Immature natural killer cell (primary cell): ENCODE measurements at regions not wholly inside any gene's neighbourhood (a gene's known extent, or its start where the extent isn't known, plus 50 kb on each side); places are given as distances from the start of the nearest gene placed in this dataset.

Experiments used
- DNase-seq, 3 donors: peaks; one replicate each; pipeline ENCODE4 v3.0.0; 2022; ENCODE audit warnings: mixed read lengths in 1 of 3
- H3K27ac Mint-ChIP-seq, 6 donors: one replicate each; pipeline ENCODE4 v1.8.0; 2020; ENCODE audit warnings: mixed read lengths in 6 of 6, mild to moderate bottlenecking in 5 of 6, inconsistent platforms in 4 of 6, moderate library complexity in 3 of 6
- H3K27me3 Mint-ChIP-seq, 3 donors: one replicate each; pipeline ENCODE4 v1.8.0; 2020 to 2021; ENCODE audit warnings: low read depth in 3 of 3, mild to moderate bottlenecking in 3 of 3, mixed read lengths in 3 of 3, moderate library complexity in 3 of 3, inconsistent platforms in 1 of 3
- H3K36me3 Mint-ChIP-seq, 3 donors: one replicate each; pipeline ENCODE4 v1.8.0; 2020; ENCODE audit warnings: mixed read lengths in 3 of 3, inconsistent platforms in 2 of 3, mild to moderate bottlenecking in 2 of 3
- H3K4me1 Mint-ChIP-seq, 2 donors: one replicate each; pipeline ENCODE4 v1.8.0; 2020; ENCODE audit warnings: inconsistent platforms in 2 of 2, mild to moderate bottlenecking in 2 of 2, mixed read lengths in 2 of 2, moderate library complexity in 1 of 2
- H3K4me3 Mint-ChIP-seq, 5 donors: one replicate each; pipeline ENCODE4 v1.8.0; 2020; ENCODE audit warnings: mild to moderate bottlenecking in 5 of 5, mixed read lengths in 5 of 5, inconsistent platforms in 3 of 5, moderate library complexity in 3 of 5
- H3K9me3 Mint-ChIP-seq, 6 donors: one replicate each; pipeline ENCODE4 v1.8.0; 2020; ENCODE audit warnings: mild to moderate bottlenecking in 6 of 6, mixed read lengths in 6 of 6, inconsistent platforms in 4 of 6, moderate library complexity in 3 of 6

DNA sequence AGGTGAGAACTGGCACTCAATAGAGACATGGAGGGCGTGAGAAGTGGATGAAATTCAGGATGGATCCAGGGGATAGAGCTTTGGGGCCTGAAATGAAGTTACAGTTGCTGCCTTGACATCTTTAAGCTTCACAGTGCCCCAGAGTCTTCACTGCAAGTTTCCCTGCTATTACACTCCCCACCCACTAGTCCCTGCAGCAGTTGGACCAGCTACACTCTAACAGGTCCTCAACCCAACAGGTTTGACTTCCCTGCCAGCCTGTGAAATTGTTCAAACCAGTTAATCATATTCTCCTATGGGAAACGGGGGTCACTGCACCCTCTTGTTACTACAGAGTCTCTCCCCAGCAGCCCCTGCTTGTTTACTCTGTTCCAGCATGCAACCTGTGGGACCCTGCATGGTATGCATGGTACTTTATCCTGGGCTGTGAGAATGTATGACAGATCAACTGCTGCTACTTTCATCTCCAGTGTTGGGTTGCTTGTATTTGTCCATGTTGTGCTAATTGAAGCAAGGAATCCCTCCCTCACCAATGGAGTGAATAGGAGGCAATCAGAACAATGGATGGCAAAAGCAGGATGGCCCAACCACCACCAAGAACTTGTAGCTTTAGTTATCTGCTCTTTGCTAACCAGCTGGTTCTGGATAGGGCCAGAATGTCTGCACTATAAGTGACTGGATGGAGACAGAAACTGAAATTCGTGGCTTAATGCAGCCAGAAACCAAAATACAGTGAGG is 314.2 kb downstream of the OLFM4 start:
- peaks cover 4 to 10% (median 7%) of the 10 kb centered on the region in 6 donors for H3K9me3 Mint-ChIP-seq
- H3K36me3 Mint-ChIP-seq = no peaks in the 10 kb centered on the region
- no peak for DNase-seq
- H3K4me1 Mint-ChIP-seq = no peaks in the 10 kb centered on the region
- H3K4me3 Mint-ChIP-seq = no peak overlapping the region
- H3K27ac Mint-ChIP-seq = no peak overlapping the region
- peaks cover 0 to 5% (median 0%) of the 10 kb centered on the region in 3 donors for H3K27me3 Mint-ChIP-seq

DNA sequence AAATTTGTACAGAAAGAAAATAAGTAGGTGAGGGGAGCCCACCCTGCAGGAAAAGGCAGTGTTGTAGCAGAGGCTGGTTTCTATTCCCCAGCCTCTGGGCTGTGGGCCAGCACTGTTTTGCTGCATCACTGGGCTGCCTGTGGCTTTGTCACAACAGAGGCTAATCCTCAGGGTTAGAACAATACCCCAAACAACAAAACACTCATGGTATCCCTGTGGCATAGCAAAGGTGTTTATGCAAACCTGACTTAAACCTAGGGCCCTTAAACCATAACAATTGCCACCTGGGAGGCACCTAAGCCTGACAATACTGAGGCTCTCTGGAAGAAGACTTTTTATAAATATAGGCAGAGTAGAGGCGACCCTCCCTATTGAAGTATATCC is 314.7 kb downstream of the OLFM4 start:
- Mint-ChIP-seq H3K4me1 (no peaks in the 10 kb centered on the region), H3K36me3 (no peaks in the 10 kb centered on the region), H3K27me3 (peaks cover 0 to 5% (median 0%) of the 10 kb centered on the region in 3 donors), H3K9me3 (peaks cover 4 to 10% (median 8%) of the 10 kb centered on the region in 6 donors), H3K27ac (no peak overlapping the region), H3K4me3 (no peak overlapping the region)
- DNase-seq = no peak

DNA sequence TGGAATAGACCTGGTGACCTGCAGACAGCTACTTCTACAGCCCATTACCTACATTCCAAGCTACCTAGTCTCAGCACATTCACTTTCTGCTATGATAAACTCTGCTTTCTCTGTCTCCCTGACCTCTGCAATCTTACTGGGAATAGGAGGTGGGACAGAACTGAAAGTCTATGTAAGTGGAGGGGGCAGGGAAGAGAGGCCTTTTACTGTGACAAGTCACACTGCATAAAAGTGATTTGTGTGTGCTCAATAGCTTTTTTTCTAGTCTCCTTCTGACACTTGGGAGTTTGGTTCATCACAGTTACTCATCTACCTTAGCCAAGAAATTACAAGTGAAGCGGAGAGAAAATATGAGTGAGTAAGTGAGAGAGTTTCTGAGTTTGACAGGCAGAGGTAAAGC is 322.4 kb downstream of the OLFM4 start:
- no peak for DNase-seq
- H3K27me3 Mint-ChIP-seq = peaks cover 0 to 3% (median 0%) of the 10 kb centered on the region in 3 donors
- H3K27ac Mint-ChIP-seq = no peak overlapping the region
- H3K9me3 Mint-ChIP-seq = peaks cover 0 to 10% (median 5%) of the 10 kb centered on the region in 6 donors
- H3K36me3 Mint-ChIP-seq = no peaks in the 10 kb centered on the region
- H3K4me1 Mint-ChIP-seq = no peaks in the 10 kb centered on the region
- H3K4me3 Mint-ChIP-seq = no peak overlapping the region

DNA sequence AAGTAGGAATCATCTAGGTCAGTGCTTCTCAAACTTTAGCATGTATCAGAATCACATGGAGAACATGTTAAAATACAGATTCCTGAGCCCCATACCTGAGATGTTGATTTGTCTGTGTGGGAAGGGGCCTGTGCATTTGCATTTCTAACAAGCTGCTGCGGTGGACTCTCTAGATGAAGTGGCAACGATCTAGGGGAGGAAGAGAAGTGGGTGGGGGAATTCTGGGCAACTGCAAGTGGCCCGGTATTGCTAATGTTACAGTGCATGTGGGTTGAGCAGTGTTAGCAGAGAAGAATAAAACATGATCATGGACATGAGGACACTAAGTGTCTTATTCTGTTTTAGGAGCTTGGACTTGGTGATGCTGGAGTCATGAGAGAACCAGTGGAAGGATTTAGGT is 329.0 kb downstream of the OLFM4 start:
- no peak overlapping the region for H3K27ac Mint-ChIP-seq
- H3K4me3 Mint-ChIP-seq = no peak overlapping the region
- DNase-seq = no peak
- no peaks in the 10 kb centered on the region for H3K27me3 Mint-ChIP-seq
- no peaks in the 10 kb centered on the region for H3K4me1 Mint-ChIP-seq
- H3K36me3 Mint-ChIP-seq = no peaks in the 10 kb centered on the region
- peaks cover 0 to 11% (median 4%) of the 10 kb centered on the region in 6 donors for H3K9me3 Mint-ChIP-seq

DNA sequence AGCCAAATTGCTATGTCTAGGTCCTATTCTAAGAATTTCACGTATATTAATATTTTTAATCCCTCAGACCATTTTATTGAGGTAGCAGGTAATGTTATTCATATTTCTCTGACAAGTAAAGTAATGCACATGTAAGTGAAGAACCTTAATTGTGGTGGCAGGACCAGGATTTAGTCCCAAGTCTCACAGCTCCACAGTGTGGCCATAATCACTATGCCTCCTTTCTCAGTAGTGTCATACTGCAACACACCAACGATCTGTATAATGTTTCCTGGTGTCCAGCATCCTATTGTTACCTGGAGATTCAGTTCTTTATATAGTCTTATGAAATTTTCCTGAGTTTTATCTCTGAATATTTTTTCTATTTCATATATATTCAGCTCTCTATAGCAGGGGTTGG is 340.3 kb downstream of the OLFM4 start:
- DNase-seq = no peak
- Mint-ChIP-seq H3K9me3 (peaks cover 0 to 8% (median 4%) of the 10 kb centered on the region in 6 donors), H3K27me3 (no peaks in the 10 kb centered on the region), H3K4me1 (no peaks in the 10 kb centered on the region), H3K4me3 (no peak overlapping the region), H3K36me3 (no peaks in the 10 kb centered on the region), H3K27ac (no peak overlapping the region)

DNA sequence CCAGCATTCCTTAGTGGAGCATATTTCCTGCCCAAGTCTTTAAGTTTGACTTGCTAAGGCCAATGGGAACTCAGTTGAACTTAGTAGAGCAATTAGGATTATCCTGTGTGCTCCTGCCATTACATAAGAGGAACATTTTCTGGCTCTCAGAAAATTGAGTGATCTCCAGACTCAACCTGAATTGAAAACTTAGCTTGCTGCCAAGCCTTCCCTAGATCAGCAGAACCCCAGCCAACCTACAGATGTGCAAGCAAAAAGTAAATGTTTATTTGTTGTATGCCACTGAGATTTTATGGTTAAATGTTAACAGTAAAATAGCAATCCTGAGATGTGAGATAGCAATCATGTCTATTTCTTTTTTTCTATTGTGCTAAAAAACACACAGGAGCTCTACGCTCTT is 350.9 kb downstream of the OLFM4 start:
- H3K27me3 Mint-ChIP-seq = peaks cover 0 to 2% (median 0%) of the 10 kb centered on the region in 3 donors
- peaks cover 0 to 33% (median 9%) of the 10 kb centered on the region in 6 donors for H3K9me3 Mint-ChIP-seq
- H3K4me3 Mint-ChIP-seq = no peak overlapping the region
- no peaks in the 10 kb centered on the region for H3K36me3 Mint-ChIP-seq
- no peak for DNase-seq
- no peaks in the 10 kb centered on the region for H3K4me1 Mint-ChIP-seq
- no peak overlapping the region for H3K27ac Mint-ChIP-seq

DNA sequence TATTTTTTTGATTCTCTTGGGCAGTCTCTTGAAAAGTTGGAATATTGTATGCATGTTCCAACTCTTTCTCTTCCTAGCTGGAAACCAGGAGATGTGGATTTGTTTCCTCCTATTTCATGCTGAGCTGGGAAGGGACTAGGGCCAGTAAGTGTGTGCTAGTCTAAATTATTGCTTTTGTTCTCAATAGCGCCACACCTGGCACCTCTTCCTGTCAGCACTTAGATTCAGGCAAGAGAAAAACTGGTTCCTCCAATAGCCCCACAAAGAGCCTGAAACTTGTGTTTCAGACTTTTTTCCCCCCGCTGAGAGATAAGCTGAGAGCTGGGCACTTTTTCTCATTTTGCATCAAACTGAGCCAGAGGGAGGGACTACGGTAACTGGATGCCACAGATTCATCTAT is 353.4 kb downstream of the OLFM4 start:
- H3K4me1 Mint-ChIP-seq = no peaks in the 10 kb centered on the region
- no peak overlapping the region for H3K27ac Mint-ChIP-seq
- peaks cover 0 to 2% (median 0%) of the 10 kb centered on the region in 3 donors for H3K27me3 Mint-ChIP-seq
- DNase-seq = no peak
- H3K36me3 Mint-ChIP-seq = no peaks in the 10 kb centered on the region
- H3K4me3 Mint-ChIP-seq = no peak overlapping the region
- peaks cover 0 to 45% (median 9%) of the 10 kb centered on the region in 6 donors for H3K9me3 Mint-ChIP-seq

DNA sequence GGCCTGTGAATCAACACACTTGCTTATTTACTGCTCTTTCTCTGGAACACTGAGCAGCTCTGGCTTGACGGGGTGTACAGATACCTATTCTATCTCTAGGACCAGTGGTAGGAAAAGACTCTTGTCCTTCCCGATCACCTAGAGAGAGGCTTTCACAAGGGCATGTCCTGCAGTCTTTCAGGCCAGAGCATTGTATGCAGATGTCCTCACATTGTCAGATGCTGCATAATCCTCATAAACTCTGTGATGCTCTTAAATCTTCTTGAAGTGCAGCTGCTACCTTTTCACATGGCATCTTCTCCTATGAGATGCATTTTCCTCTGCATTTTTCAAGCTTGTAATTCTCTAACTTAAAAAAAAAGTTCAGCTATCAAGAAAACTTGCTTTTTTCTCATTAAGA is 369.4 kb downstream of the OLFM4 start:
- Mint-ChIP-seq H3K4me1 (no peaks in the 10 kb centered on the region), H3K27me3 (peaks cover 0 to 2% (median 1%) of the 10 kb centered on the region in 3 donors), H3K36me3 (no peaks in the 10 kb centered on the region), H3K9me3 (peaks cover 0 to 28% (median 7%) of the 10 kb centered on the region in 6 donors), H3K4me3 (no peak overlapping the region), H3K27ac (no peak overlapping the region)
- DNase-seq = no peak

DNA sequence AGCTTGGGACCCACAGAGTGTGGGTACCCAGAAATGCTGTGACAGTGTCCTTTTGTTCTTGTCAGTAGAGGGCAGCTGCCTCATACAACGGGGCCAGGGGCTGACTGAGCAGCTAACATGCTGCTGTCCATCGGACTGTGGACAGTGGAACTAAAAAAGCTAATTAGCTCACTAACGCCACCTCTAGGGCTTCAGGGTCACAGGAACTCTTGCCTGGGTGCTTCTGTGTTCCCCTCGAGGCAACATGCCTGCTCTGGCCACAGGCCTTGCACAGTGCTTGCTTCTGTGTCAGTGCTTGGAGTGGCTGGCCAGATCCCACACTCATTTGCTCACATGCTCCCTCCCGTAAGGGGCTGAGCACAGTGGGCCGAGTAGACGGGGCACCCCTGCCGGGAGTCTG is 377.0 kb downstream of the OLFM4 start:
- H3K9me3 Mint-ChIP-seq = peaks cover 0 to 11% (median 2%) of the 10 kb centered on the region in 6 donors
- DNase-seq = no peak
- no peak overlapping the region for H3K27ac Mint-ChIP-seq
- H3K4me1 Mint-ChIP-seq = no peaks in the 10 kb centered on the region
- peaks cover 0 to 2% (median 0%) of the 10 kb centered on the region in 3 donors for H3K27me3 Mint-ChIP-seq
- H3K4me3 Mint-ChIP-seq = no peak overlapping the region
- H3K36me3 Mint-ChIP-seq = no peaks in the 10 kb centered on the region

DNA sequence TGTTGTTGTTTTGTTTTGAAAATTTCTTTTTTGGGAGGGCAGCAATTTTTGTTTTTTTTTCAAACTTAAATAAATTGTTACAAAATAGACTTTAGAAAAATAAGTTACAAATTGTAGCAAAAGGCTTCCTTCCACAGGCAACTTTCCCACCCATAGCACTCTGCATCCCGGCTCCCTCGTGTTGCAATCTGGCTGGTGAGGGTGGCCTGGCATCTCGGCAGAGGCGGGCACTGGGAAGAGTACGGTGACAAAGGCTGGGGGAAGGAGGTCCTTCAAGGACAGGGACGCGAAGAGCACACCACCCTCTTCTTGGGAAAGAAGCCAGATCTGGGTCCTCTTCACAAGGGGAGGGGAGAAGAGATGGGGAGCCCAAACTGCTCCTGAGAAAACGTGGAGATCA is 379.7 kb downstream of the OLFM4 start:
- Mint-ChIP-seq H3K9me3 (peaks cover 2 to 17% (median 3%) of the 10 kb centered on the region in 6 donors), H3K27ac (no peak overlapping the region), H3K4me3 (no peak overlapping the region), H3K36me3 (no peaks in the 10 kb centered on the region), H3K27me3 (no peaks in the 10 kb centered on the region), H3K4me1 (no peaks in the 10 kb centered on the region)
- DNase-seq = no peak

DNA sequence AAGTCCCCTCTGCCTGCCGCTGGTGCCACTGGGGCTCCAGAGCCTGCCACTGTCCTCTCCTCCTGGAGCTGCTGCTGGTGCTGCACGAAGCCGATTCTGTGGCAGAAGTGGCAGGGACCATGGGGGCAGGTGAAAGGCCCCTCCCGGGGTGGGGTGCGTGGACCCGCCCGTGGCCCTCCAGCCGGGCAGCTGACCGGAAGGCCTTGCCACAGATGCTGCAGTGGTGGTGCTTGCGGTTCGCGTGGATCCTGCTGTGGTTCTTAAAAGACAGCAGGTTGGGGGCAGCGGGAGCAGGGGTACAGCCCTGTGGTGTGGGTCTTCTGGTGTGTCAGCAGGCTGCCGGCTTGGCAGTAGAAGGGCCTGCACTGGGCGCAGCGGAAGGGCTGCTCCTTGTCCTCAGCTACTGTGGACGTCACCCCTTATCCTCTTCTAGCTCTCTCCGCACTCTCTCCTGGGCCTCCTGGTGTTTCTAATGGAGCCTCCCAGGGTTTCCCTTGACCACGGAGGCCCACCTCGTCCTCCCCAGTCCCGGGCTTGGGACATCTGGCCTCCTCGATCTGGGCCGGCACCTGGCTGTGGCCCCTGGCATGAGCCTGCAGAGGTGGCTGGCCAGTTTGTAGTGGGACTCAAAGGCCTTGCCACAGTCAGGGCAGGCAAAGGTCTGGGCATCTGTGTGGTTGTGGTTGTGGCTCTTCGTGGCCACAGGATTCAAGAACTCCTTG is 380.4 kb downstream of the OLFM4 start:
- Mint-ChIP-seq H3K27me3 (no peaks in the 10 kb centered on the region), H3K9me3 (peaks cover 0 to 17% (median 3%) of the 10 kb centered on the region in 6 donors), H3K4me1 (no peaks in the 10 kb centered on the region), H3K36me3 (no peaks in the 10 kb centered on the region), H3K27ac (no peak overlapping the region), H3K4me3 (no peak overlapping the region)
- no peak for DNase-seq

DNA sequence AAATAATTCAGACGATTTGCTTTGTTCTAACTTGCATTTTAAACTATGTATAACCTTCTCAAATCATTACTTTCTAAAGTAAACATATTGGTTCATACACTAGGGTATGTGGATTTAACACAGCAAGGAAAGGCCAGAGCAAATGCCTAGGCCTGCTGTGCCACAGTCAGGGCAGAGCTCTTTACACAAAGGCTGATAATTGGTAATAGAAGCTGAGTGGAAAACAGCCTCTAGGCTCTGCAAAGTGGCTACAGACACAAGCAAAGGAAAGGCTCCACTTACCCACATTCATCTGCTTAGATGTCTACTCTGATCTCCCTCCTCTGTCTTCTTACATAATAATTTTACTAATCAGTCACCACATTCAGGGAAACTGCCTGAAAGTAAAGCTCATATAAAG is 382.9 kb downstream of the OLFM4 start:
- DNase-seq = no peak
- no peaks in the 10 kb centered on the region for H3K27me3 Mint-ChIP-seq
- no peaks in the 10 kb centered on the region for H3K4me1 Mint-ChIP-seq
- no peaks in the 10 kb centered on the region for H3K36me3 Mint-ChIP-seq
- no peak overlapping the region for H3K4me3 Mint-ChIP-seq
- no peak overlapping the region for H3K27ac Mint-ChIP-seq
- H3K9me3 Mint-ChIP-seq = peaks cover 2 to 17% (median 4%) of the 10 kb centered on the region in 6 donors

DNA sequence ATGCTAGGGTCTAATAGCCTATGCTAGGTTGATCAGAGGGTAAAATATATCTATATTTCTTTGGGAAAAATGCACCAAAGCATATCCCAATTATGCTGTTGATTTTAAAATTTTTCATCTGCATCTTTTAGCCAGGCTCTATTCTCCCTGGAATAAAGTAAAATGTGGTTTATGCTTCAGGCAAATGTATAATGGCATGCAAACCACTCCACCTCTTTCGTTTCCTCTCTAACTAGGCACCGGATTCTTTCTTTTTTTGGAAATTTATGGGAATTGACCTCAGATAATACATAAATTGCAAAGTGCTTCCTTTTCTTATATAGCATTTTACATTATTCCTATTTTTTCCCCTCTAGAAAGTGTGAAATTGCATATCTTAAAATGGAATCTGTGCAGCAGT is 386.5 kb downstream of the OLFM4 start:
- H3K9me3 Mint-ChIP-seq = peaks cover 3 to 28% (median 7%) of the 10 kb centered on the region in 6 donors
- H3K4me3 Mint-ChIP-seq = no peak overlapping the region
- H3K4me1 Mint-ChIP-seq = no peaks in the 10 kb centered on the region
- DNase-seq = no peak
- no peak overlapping the region for H3K27ac Mint-ChIP-seq
- no peaks in the 10 kb centered on the region for H3K27me3 Mint-ChIP-seq
- no peaks in the 10 kb centered on the region for H3K36me3 Mint-ChIP-seq

DNA sequence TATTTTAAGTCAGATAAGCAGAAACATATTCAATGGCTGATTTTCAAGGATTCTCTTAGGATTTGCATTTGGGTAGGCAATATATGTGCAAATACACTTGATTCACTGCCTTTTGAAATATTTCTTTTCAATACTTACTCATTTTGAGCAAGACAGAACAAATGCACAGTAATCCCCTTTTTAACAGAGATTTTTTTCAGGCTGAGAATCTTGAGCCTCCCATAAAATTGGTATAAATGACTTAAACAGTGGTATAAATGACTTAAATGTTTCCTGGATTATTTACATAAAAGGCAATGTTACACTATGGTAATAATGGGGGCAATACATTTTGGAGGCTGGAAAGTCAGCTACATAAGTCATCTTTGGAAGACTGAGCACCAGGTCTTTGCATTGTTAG is 389.0 kb downstream of the OLFM4 start:
- no peak overlapping the region for H3K4me3 Mint-ChIP-seq
- H3K9me3 Mint-ChIP-seq = peaks cover 3 to 22% (median 6%) of the 10 kb centered on the region in 6 donors
- H3K27me3 Mint-ChIP-seq = no peaks in the 10 kb centered on the region
- DNase-seq = no peak
- H3K36me3 Mint-ChIP-seq = no peaks in the 10 kb centered on the region
- no peak overlapping the region for H3K27ac Mint-ChIP-seq
- no peaks in the 10 kb centered on the region for H3K4me1 Mint-ChIP-seq
